ENCODE measurements at regions not wholly inside any gene's neighbourhood (a gene's known extent, or its start where the extent isn't known, plus 50 kb on each side); places are given as distances from the start of the nearest gene placed in this dataset.

DNA sequence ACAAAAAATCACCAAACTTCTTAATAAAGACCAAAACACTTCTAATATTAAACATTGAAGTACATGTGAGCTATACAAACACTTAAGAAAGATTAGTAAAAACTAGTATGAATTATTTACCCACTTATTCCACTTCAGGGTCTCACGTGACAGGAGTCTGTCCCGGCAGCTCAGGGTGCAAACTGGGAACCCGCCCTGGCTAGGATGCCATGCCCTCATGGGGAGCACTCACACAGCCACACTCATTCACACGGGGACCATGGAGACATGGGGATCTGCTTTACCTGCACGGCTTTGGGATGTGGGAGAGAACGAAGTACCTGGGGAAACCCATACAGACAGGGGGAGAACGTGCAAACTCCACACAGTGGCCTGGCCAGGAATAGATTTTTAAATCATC lies 179.3 kb upstream of the UBE3A start:
- Histone ChIP-seq H3K4me3 (ENCODE audit: severe bottlenecking) (no peak overlapping the region), H3K27me3 (ENCODE audit: insufficient read depth, poor library complexity, severe bottlenecking) (peaks cover 10% of the 10 kb centered on the region), H3K36me3 (ENCODE audit: low read depth) (no peaks in the 10 kb centered on the region), H3K27ac (ENCODE audit: poor library complexity, severe bottlenecking) (no peak overlapping the region), H3K4me1 (ENCODE audit: insufficient read depth, poor library complexity, severe bottlenecking) (no peaks in the 10 kb centered on the region), H3K9me3 (ENCODE audit: severe bottlenecking) (no peaks in the 10 kb centered on the region)
- ATAC-seq (ENCODE audit: low read depth), result no peak
- DNase-seq (ENCODE audit: low spot score), result no peak
- TF ChIP-seq, protein P1, sequence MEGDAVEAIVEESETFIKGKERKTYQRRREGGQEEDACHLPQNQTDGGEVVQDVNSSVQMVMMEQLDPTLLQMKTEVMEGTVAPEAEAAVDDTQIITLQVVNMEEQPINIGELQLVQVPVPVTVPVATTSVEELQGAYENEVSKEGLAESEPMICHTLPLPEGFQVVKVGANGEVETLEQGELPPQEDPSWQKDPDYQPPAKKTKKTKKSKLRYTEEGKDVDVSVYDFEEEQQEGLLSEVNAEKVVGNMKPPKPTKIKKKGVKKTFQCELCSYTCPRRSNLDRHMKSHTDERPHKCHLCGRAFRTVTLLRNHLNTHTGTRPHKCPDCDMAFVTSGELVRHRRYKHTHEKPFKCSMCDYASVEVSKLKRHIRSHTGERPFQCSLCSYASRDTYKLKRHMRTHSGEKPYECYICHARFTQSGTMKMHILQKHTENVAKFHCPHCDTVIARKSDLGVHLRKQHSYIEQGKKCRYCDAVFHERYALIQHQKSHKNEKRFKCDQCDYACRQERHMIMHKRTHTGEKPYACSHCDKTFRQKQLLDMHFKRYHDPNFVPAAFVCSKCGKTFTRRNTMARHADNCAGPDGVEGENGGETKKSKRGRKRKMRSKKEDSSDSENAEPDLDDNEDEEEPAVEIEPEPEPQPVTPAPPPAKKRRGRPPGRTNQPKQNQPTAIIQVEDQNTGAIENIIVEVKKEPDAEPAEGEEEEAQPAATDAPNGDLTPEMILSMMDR (IDR thresholded peaks at IDR 0.05; ENCODE audit: poor library complexity, severe bottlenecking), result no peak

DNA sequence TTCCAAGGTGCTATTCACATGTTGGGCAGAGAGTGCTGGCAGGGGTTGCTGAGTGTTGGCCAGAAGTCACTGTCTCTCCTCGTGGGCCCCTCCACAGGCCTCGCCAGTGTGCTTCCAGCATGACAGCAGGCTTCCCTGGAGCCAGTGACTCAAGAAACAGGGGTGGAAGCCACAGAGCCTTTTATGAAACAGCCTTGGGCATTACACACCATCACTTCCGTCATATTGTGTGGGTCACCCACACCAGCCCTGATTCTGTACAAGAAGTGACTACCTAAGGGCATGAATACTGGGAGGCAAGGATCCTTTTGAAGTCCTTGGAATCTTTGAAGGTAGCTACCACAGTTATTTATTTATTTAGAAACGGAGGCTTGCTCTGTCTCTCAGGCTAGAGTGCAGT lies 177.6 kb upstream of the UBE3A start:
- no peak overlapping the region for H3K4me3 ChIP-seq (ENCODE audit: severe bottlenecking)
- DNase-seq (ENCODE audit: low spot score) (no peak), ATAC-seq (ENCODE audit: low read depth) (no peak)
- H3K27me3 ChIP-seq (ENCODE audit: insufficient read depth, poor library complexity, severe bottlenecking), result no peaks in the 10 kb centered on the region
- H3K36me3 ChIP-seq (ENCODE audit: low read depth), result no peaks in the 10 kb centered on the region
- no peak overlapping the region for H3K27ac ChIP-seq (ENCODE audit: poor library complexity, severe bottlenecking)
- TF ChIP-seq, protein P1 (IDR thresholded peaks at IDR 0.05; ENCODE audit: poor library complexity, severe bottlenecking), result no peak
- H3K9me3 ChIP-seq (ENCODE audit: severe bottlenecking), result no peaks in the 10 kb centered on the region
- no peaks in the 10 kb centered on the region for H3K4me1 ChIP-seq (ENCODE audit: insufficient read depth, poor library complexity, severe bottlenecking)

DNA sequence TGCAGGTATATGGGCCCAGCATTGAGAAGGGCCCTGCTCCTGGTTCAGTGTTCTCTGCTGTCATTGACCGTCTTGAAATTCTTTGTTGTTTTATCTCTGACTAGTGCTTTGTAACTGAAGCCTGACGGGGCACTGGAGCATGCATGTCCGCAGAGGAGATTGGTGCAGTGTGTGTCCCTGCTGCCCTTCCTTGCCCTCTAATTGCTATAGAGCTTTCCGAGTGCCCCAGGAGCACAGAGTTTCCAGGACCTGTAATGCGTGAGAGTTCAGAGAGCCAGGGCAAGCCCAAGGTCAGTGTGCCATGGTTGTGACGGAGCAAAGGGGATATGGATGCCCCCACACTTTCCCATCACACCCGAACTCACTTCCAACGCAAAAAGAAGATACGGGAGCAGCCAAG lies 174.3 kb upstream of the UBE3A start:
- Histone ChIP-seq H3K36me3 (ENCODE audit: low read depth) (no peaks in the 10 kb centered on the region), H3K27ac (ENCODE audit: poor library complexity, severe bottlenecking) (no peak overlapping the region), H3K4me3 (ENCODE audit: severe bottlenecking) (no peak overlapping the region), H3K27me3 (ENCODE audit: insufficient read depth, poor library complexity, severe bottlenecking) (no peaks in the 10 kb centered on the region), H3K4me1 (ENCODE audit: insufficient read depth, poor library complexity, severe bottlenecking) (no peaks in the 10 kb centered on the region), H3K9me3 (ENCODE audit: severe bottlenecking) (no peaks in the 10 kb centered on the region)
- DNase-seq (ENCODE audit: low spot score) (no peak), ATAC-seq (ENCODE audit: low read depth) (no peak)
- TF ChIP-seq, protein P1 (IDR thresholded peaks at IDR 0.05; ENCODE audit: poor library complexity, severe bottlenecking), result no peak

DNA sequence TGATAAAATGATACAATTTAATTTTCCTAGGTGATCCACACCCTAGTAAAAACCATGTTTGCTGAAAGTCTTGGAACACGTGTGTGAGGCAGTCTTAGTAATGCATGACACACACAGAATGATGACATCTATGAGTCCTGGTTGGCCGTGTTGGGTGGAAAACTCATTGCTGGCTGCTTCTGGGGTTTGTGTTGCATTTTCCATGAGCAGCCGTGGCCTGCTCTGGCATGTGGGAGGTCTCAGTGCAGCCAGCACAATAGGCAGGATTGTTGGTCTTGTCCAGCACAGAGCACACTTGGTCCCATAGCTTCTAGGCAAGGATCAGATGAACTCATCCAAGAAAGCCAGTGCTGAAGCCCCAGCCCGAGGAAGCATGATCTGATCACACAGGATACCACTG lies 172.8 kb upstream of the UBE3A start:
- H3K9me3 ChIP-seq (ENCODE audit: severe bottlenecking), result no peaks in the 10 kb centered on the region
- no peak overlapping the region for H3K4me3 ChIP-seq (ENCODE audit: severe bottlenecking)
- no peaks in the 10 kb centered on the region for H3K27me3 ChIP-seq (ENCODE audit: insufficient read depth, poor library complexity, severe bottlenecking)
- H3K4me1 ChIP-seq (ENCODE audit: insufficient read depth, poor library complexity, severe bottlenecking), result no peaks in the 10 kb centered on the region
- ATAC-seq (ENCODE audit: low read depth) (peak; percentile 47; the same call in 2 of the 3 replicates), DNase-seq (ENCODE audit: low spot score) (no peak)
- no peak overlapping the region for H3K27ac ChIP-seq (ENCODE audit: poor library complexity, severe bottlenecking)
- TF ChIP-seq, protein P1 (IDR thresholded peaks at IDR 0.05; ENCODE audit: poor library complexity, severe bottlenecking), result no peak
- H3K36me3 ChIP-seq (ENCODE audit: low read depth), result no peaks in the 10 kb centered on the region

DNA sequence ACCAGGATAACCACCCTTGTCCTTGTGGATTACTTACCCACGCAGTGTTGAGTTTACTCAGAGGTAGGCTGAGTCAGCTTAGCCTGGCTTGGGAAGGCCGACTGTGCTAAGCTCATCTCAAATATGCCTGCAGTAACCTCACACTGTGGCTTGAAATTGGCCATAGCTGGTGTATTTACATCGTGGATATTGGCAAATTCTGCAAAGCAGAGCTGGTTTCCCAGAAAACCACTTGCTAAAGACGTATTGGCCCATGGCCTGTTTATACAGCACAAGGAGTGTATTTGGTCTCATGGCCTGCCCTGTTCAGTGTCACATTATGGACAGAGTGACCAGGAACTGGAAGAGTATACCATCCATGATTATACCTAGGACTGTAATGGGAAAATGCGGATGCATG lies 170.5 kb upstream of the UBE3A start:
- no peak for DNase-seq (ENCODE audit: low spot score)
- TF ChIP-seq, protein P1 (IDR thresholded peaks at IDR 0.05; ENCODE audit: poor library complexity, severe bottlenecking), result no peak
- H3K27ac ChIP-seq (ENCODE audit: poor library complexity, severe bottlenecking), result no peak overlapping the region
- H3K9me3 ChIP-seq (ENCODE audit: severe bottlenecking), result no peaks in the 10 kb centered on the region
- H3K4me1 ChIP-seq (ENCODE audit: insufficient read depth, poor library complexity, severe bottlenecking), result no peaks in the 10 kb centered on the region
- no peaks in the 10 kb centered on the region for H3K27me3 ChIP-seq (ENCODE audit: insufficient read depth, poor library complexity, severe bottlenecking)
- ATAC-seq (ENCODE audit: low read depth), result no peak
- no peak overlapping the region for H3K4me3 ChIP-seq (ENCODE audit: severe bottlenecking)
- H3K36me3 ChIP-seq (ENCODE audit: low read depth), result no peaks in the 10 kb centered on the region

Data from RWPE2 (cell line).